Peyer's patch (tissue), 4 donors: ENCODE measurements at regions not wholly inside any gene's neighbourhood (a gene's known extent, or its start where the extent isn't known, plus 50 kb on each side); places are given as distances from the start of the nearest gene placed in this dataset.

Source experiments
- CTCF ChIP-seq, 6 experiments: fragments of 450-650 bp in 4 of 6; fragments of 200-600 bp in 2 of 6; sonication (generic) in 1 of 6; IDR thresholded peaks; one replicate each; pipeline ENCODE4 v1.5.1; 2017 to 2019; ENCODE audit warnings: antibody characterized with exemption in 6 of 6, mild to moderate bottlenecking in 3 of 6, moderate library complexity in 1 of 6
- POLR2A ChIP-seq, 2 donors: fragments of 450-650 bp; IDR thresholded peaks; one replicate each; pipeline ENCODE4 v1.5.1; 2017; ENCODE audit warnings: antibody characterized with exemption in 2 of 2, mild to moderate bottlenecking in 2 of 2, moderate library complexity in 2 of 2

- TF ChIP-seq CTCF (IDR thresholded peaks at IDR 0.05) (no peak), POLR2A (IDR thresholded peaks at IDR 0.05) (no peak)
Measured at GRCh38 chr19:28422791-28423650, 789.9 kb downstream of the UQCRFS1 start.
